HepG2 (cell line): ENCODE measurements at regions not wholly inside any gene's neighbourhood (a gene's known extent, or its start where the extent isn't known, plus 50 kb on each side); places are given as distances from the start of the nearest gene placed in this dataset.

Experiments
- ATAC-seq: fragments of 200-7000 bp; cut with Tn5 transposase; 3 replicates; pipeline ENCODE4 v1.9.1; 2020; ENCODE audit warnings: mild to moderate bottlenecking, moderate library complexity
- BruUV-seq: library from RNA; stranded (reverse); fragments of 400-500 nt; replicated peaks from 2 replicates; lab custom pipeline; 2021; lab: Mats Ljungman, UMichigan
- CTCF ChIA-PET: fragments of 300-600 bp; formaldehyde crosslinking; extraction: SDS; loops from one replicate; lab custom pipeline; 2021; ENCODE audit warnings: low total read pairs, inconsistent platforms, low intra/inter-chr PET ratio; lab: Yijun Ruan, JAX
- POLR2A ChIA-PET: fragments of 350-600 bp; sonication (Branson Sonifier 250); formaldehyde crosslinking; loops from one replicate; lab custom pipeline; 2020; ENCODE audit warnings: antibody characterized with exemption, inconsistent platforms; lab: Yijun Ruan, JAX
- DNase-seq: peaks from one replicate; pipeline ENCODE4 v3.0.0-alpha.2; 2015; ENCODE audit warnings: low spot score
- FAIRE-seq: peaks from 3 replicates; lab custom pipeline; 2011; peaks lifted over from hg19 to GRCh38; lab: Jason Lieb, UNC
- H2AFZ ChIP-seq: one replicate; pipeline ENCODE4 v1.6.1; 2011; ENCODE audit warnings: low read length, inconsistent platforms
- H3K27ac ChIP-seq: fragments of 300-600 bp; 3 replicates; pipeline ENCODE4 v1.8.0; 2011; ENCODE audit warnings: mixed run types, mild to moderate bottlenecking, mixed read lengths, low read length, inconsistent platforms; ENCODE audit not compliant: insufficient read depth; ENCODE audit errors: extremely low read length
- H3K27me3 ChIP-seq, 2 experiments: fragments of 200-600 bp in 1 of 2; 2 replicates in 1 of 2; 3 replicates in 1 of 2; pipeline versions ENCODE4 v1.6.0 to v1.8.0; 2011; ENCODE audit warnings: low read length in 2 of 2, mild to moderate bottlenecking in 2 of 2, moderate library complexity in 2 of 2, inconsistent platforms in 1 of 2; ENCODE audit not compliant: insufficient read depth in 2 of 2, control insufficient read depth in 1 of 2
- H3K36me3 ChIP-seq, 2 experiments: fragments of 200-600 bp in 1 of 2; replicated peaks in 1 of 2; 2 replicates in 1 of 2; 3 replicates in 1 of 2; pipeline versions ENCODE4 v1.5.1 to v1.8.0; 2011; ENCODE audit warnings: low read length in 2 of 2, inconsistent platforms in 1 of 2; ENCODE audit not compliant: insufficient read depth in 2 of 2, control insufficient read depth in 1 of 2
- H3K4me1 ChIP-seq: 2 replicates; pipeline ENCODE4 v1.5.1; 2012; ENCODE audit warnings: low read length, inconsistent platforms; ENCODE audit not compliant: insufficient read depth
- H3K4me2 ChIP-seq: 2 replicates; pipeline ENCODE4 v1.6.0; 2011; ENCODE audit warnings: low read depth, low read length, inconsistent platforms
- H3K4me3 ChIP-seq, 3 experiments: fragments of 200-600 bp in 1 of 3; sonication (generic), shearing (Covaris generic) in 1 of 3; replicated peaks in 1 of 3; 2 replicates each; pipeline ENCODE4 v1.5.1; 2011 to 2016; ENCODE audit warnings: low read length in 3 of 3, inconsistent platforms in 2 of 3, low read depth in 2 of 3, mild to moderate bottlenecking in 2 of 3, control low read depth in 1 of 3, mixed read lengths in 1 of 3; ENCODE audit not compliant: insufficient read depth in 1 of 3
- H3K79me2 ChIP-seq: one replicate; pipeline ENCODE4 v1.6.1; 2011; ENCODE audit warnings: low read length, inconsistent platforms; ENCODE audit not compliant: insufficient read depth
- H3K9ac ChIP-seq: 2 replicates; pipeline ENCODE4 v1.6.0; 2011; ENCODE audit warnings: mild to moderate bottlenecking, low read depth, low read length, inconsistent platforms; ENCODE audit not compliant: insufficient read depth
- H3K9me3 ChIP-seq: 2 replicates; pipeline ENCODE4 v1.5.1; 2012; ENCODE audit warnings: mild to moderate bottlenecking, low read length
- H4K20me1 ChIP-seq: 2 replicates; pipeline ENCODE4 v1.6.0; 2011; ENCODE audit warnings: inconsistent platforms, mild to moderate bottlenecking, low read length, moderate library complexity; ENCODE audit not compliant: insufficient read depth
- ARID3A ChIP-seq: IDR thresholded peaks from 2 replicates; pipeline ENCODE4 v1.6.1; 2012; ENCODE audit warnings: low read depth, low read length, improper control_type of control experiment
- ATF2 ChIP-seq: sonication (generic); formaldehyde crosslinking; IDR thresholded peaks from 2 replicates; pipeline ENCODE4 v1.4.0; 2020; ENCODE audit warnings: missing genetic modification reagents
- CREB3 ChIP-seq: sonication (generic); formaldehyde crosslinking; IDR thresholded peaks from 2 replicates; pipeline ENCODE4 v1.5.0; 2020; ENCODE audit warnings: missing genetic modification reagents
- HNRNPH1 ChIP-seq: fragments of 200-400 bp; formaldehyde crosslinking; optimal IDR thresholded peaks from 2 replicates; pipeline ENCODE3; 2017; ENCODE audit warnings: mild to moderate bottlenecking, low read depth, low read length
- MTERF4 ChIP-seq: sonication (generic); formaldehyde crosslinking; IDR thresholded peaks from 2 replicates; pipeline ENCODE4 v1.8.0; 2023; ENCODE audit warnings: mild to moderate bottlenecking, missing genetic modification reagents
- MTF1 ChIP-seq: sonication (generic); formaldehyde crosslinking; IDR thresholded peaks from 2 replicates; pipeline ENCODE4 v1.5.0; 2020; ENCODE audit warnings: missing genetic modification reagents
- RARG ChIP-seq: sonication (generic); formaldehyde crosslinking; IDR thresholded peaks from 2 replicates; pipeline ENCODE4 v1.4.0; 2020; ENCODE audit warnings: low read depth, mild to moderate bottlenecking, missing genetic modification reagents
- SNAPC2 ChIP-seq: sonication (generic); formaldehyde crosslinking; IDR thresholded peaks from 2 replicates; pipeline ENCODE4 v1.8.1; 2022; ENCODE audit warnings: mild to moderate bottlenecking, missing genetic modification reagents
- SOX6 ChIP-seq, 2 experiments: fragments of 450-650 bp in 1 of 2; sonication (generic) in 1 of 2; formaldehyde crosslinking in 1 of 2; IDR thresholded peaks; 2 replicates each; pipeline versions ENCODE4 v1.4.0 to v1.6.1; 2017 to 2020; ENCODE audit warnings: antibody characterized with exemption in 1 of 2, mild to moderate bottlenecking in 1 of 2, missing genetic modification reagents in 1 of 2
- SP4 ChIP-seq: sonication (generic); formaldehyde crosslinking; IDR thresholded peaks from 2 replicates; pipeline ENCODE4 v1.8.1; 2023; ENCODE audit warnings: mild to moderate bottlenecking, missing genetic modification reagents
- TFDP2 ChIP-seq: sonication (generic); formaldehyde crosslinking; IDR thresholded peaks from 2 replicates; pipeline ENCODE4 v1.4.0; 2020; ENCODE audit warnings: missing genetic modification reagents
- TOPORS ChIP-seq: sonication (generic); formaldehyde crosslinking; IDR thresholded peaks from 2 replicates; pipeline ENCODE4 v1.8.0; 2023; ENCODE audit warnings: mild to moderate bottlenecking, missing genetic modification reagents
- YEATS4 ChIP-seq: sonication (generic); formaldehyde crosslinking; IDR thresholded peaks from 2 replicates; pipeline ENCODE4 v1.4.0; 2020; ENCODE audit warnings: missing genetic modification reagents, borderline replicate concordance
- ZMAT5 ChIP-seq: sonication (generic); formaldehyde crosslinking; IDR thresholded peaks from 2 replicates; pipeline ENCODE4 v1.5.0; 2020; ENCODE audit warnings: mild to moderate bottlenecking, low read depth, missing genetic modification reagents, borderline replicate concordance
- WGBS: methylation state at CpG from one replicate; pipeline ENCODE4 v1.1.6; 2017; ENCODE audit warnings: low lambda C conversion rate; 5-methylcytosine and 5-hydroxymethylcytosine counted together
- in situ Hi-C: cut with HindIII; loops from 2 replicates; pipeline ENCODE4 v1.10.0; 2017; ENCODE audit warnings: low pct_unique_long_range_greater_than_20kb; ENCODE audit not compliant: extremely low pct_ligation_motif_present
- intact Hi-C: fragments of 100-400 bp; cut with micrococcal nuclease; formaldehyde crosslinking; loops from one replicate; pipeline ENCODE4 v1.10.0; 2022; ENCODE audit not compliant: unreplicated experiment

- Histone ChIP-seq H3K4me2 (no peak overlapping the region), H3K9me3 (no peaks in the 10 kb centered on the region), H3K36me3 (no peaks in the 10 kb centered on the region), H3K9ac (no peak overlapping the region), H3K4me1 (no peaks in the 10 kb centered on the region), H4K20me1 (no peaks in the 10 kb centered on the region), H3K27me3 (peaks cover 5 to 40% of the 10 kb centered on the region in 2 experiments; a peak in 3 of 5 replicates), H3K4me3 (no peak overlapping the region), H3K79me2 (no peaks in the 10 kb centered on the region), H3K27ac (no peak overlapping the region), H2AFZ (no peak overlapping the region)
- no TSS peak for BruUV-seq
- DNase-seq (no peak), FAIRE-seq (no peak), ATAC-seq (no peak)
- in situ Hi-C loops (no loop called here), intact Hi-C loops (no loop called here)
- CTCF ChIA-PET, result no interaction called here
- 0% methylated on average over 2 of the region's 2 CpGs for WGBS
- POLR2A ChIA-PET, result no interaction called here
- TF ChIP-seq SOX6 (IDR thresholded peaks at IDR 0.05), result no peak
- TF ChIP-seq SOX6 (CRISPR knock-in tag; IDR thresholded peaks at IDR 0.05), result no peak
- TF ChIP-seq TOPORS (CRISPR knock-in tag), result no peak
- TF ChIP-seq ZMAT5, result no peak
- TF ChIP-seq RARG (CRISPR knock-in tag), result no peak
- no peak for TF ChIP-seq SP4 (CRISPR knock-in tag)
- no peak for TF ChIP-seq CREB3 (CRISPR knock-in tag)
- TF ChIP-seq ATF2 (CRISPR knock-in tag), result no peak
- TF ChIP-seq YEATS4 (CRISPR knock-in tag), result no peak
- TF ChIP-seq TFDP2 (CRISPR knock-in tag), result no peak
- no peak for TF ChIP-seq ARID3A
- no peak for TF ChIP-seq MTERF4 (CRISPR knock-in tag)
- TF ChIP-seq SNAPC2 (CRISPR knock-in tag), result no peak
- no peak for TF ChIP-seq MTF1
- no peak for TF ChIP-seq HNRNPH1
Observed at GRCh38 chr10:71031603-71032002, 143.2 kb upstream of the PCBD1 start.
